ENCODE measurements at regions not wholly inside any gene's neighbourhood (a gene's known extent, or its start where the extent isn't known, plus 50 kb on each side); places are given as distances from the start of the nearest gene placed in this dataset.
"Not testable (repeated sequence)": the region's sequence is repeated elsewhere in the genome, so short reads cannot be mapped to it uniquely, and the experiment has no call there.

GRCh38 chr2:75844651-75845050 is 133.9 kb upstream of the GCFC2 start:
- ChIA-PET CTCF (no interaction called here), POLR2A (no interaction called here)
- TF ChIP-seq FOXK2 (IDR thresholded peaks at IDR 0.05) (no peak), ZNF384 (IDR thresholded peaks at IDR 0.05) (no peak), SUZ12 (IDR thresholded peaks at IDR 0.05) (no peak)
- DNase-seq (ENCODE audit: extremely low spot score) = no peak

GRCh38 chr2:75834588-75834987 is 123.9 kb upstream of the GCFC2 start:
- DNase-seq (ENCODE audit: extremely low spot score); POLR2A ChIA-PET: not testable (repeated sequence)
- CTCF ChIA-PET = interaction anchor here (0.6 kb wide), 1 partner anchor 13 kb away, joined by 3 read pairs; no protein-coding TSS in a partner anchor

- ChIA-PET POLR2A (no interaction called here), CTCF (no interaction called here)
- no peak for TF ChIP-seq NFRKB (IDR thresholded peaks at IDR 0.05)
- no peak for TF ChIP-seq FOXA1 (IDR thresholded peaks at IDR 0.05)
- TF ChIP-seq SUZ12 (IDR thresholded peaks at IDR 0.05) = no peak
- TF ChIP-seq CTBP1 (IDR thresholded peaks at IDR 0.05; ENCODE audit: borderline replicate concordance) = no peak
- TF ChIP-seq FOXM1 (IDR thresholded peaks at IDR 0.05; ENCODE audit: borderline replicate concordance) = no peak
- TF ChIP-seq ELF4 (IDR thresholded peaks at IDR 0.05) = no peak
- no peak for TF ChIP-seq HDGF (IDR thresholded peaks at IDR 0.05; ENCODE audit: borderline replicate concordance)
- no peak for TF ChIP-seq ZNF384 (IDR thresholded peaks at IDR 0.05)
- TF ChIP-seq L3MBTL2 (conservative IDR thresholded peaks at IDR 0.05) = no peak
- no peak for TF ChIP-seq BHLHE40 (IDR thresholded peaks at IDR 0.05; ENCODE audit: borderline replicate concordance)
- no peak for DNase-seq (ENCODE audit: extremely low spot score)
Observed at GRCh38 chr2:75833386-75833785, 122.7 kb upstream of the GCFC2 start.

GRCh38 chr2:75828826-75829225 is 118.1 kb upstream of the GCFC2 start:
- DNase-seq (ENCODE audit: extremely low spot score) = no peak
- no peak for TF ChIP-seq FOXA1 (IDR thresholded peaks at IDR 0.05)
- TF ChIP-seq L3MBTL2 (conservative IDR thresholded peaks at IDR 0.05) = no peak
- TF ChIP-seq SP1 (IDR thresholded peaks at IDR 0.05) = no peak
- TF ChIP-seq PKNOX1 (IDR thresholded peaks at IDR 0.05) = no peak
- no peak for TF ChIP-seq CTBP1 (IDR thresholded peaks at IDR 0.05; ENCODE audit: borderline replicate concordance)
- TF ChIP-seq NFRKB (IDR thresholded peaks at IDR 0.05) = no peak
- TF ChIP-seq ELF4 (IDR thresholded peaks at IDR 0.05) = no peak
- ChIA-PET CTCF (no interaction called here), POLR2A (no interaction called here)

- DNase-seq (ENCODE audit: extremely low spot score); POLR2A ChIA-PET; CTCF ChIA-PET: not testable (repeated sequence)
Observed at GRCh38 chr2:75823515-75823914, 112.8 kb upstream of the GCFC2 start.

- TF ChIP-seq HDGF (IDR thresholded peaks at IDR 0.05; ENCODE audit: borderline replicate concordance) (no peak), FOXA1 (IDR thresholded peaks at IDR 0.05) (no peak), SP1 (IDR thresholded peaks at IDR 0.05) (no peak), ELF4 (IDR thresholded peaks at IDR 0.05) (no peak), NFRKB (IDR thresholded peaks at IDR 0.05) (no peak), LEF1 (IDR thresholded peaks at IDR 0.05; ENCODE audit: borderline replicate concordance) (no peak), PKNOX1 (IDR thresholded peaks at IDR 0.05) (no peak), BHLHE40 (IDR thresholded peaks at IDR 0.05; ENCODE audit: borderline replicate concordance) (no peak), ZNF384 (IDR thresholded peaks at IDR 0.05) (no peak), L3MBTL2 (conservative IDR thresholded peaks at IDR 0.05) (no peak), FOXM1 (IDR thresholded peaks at IDR 0.05; ENCODE audit: borderline replicate concordance) (no peak), SUZ12 (IDR thresholded peaks at IDR 0.05) (no peak), FOXK2 (IDR thresholded peaks at IDR 0.05) (no peak)
- POLR2A ChIA-PET = no interaction called here
- no peak for DNase-seq (ENCODE audit: extremely low spot score)
- CTCF ChIA-PET = no interaction called here
Observed at GRCh38 chr2:75822336-75822735, 111.6 kb upstream of the GCFC2 start.

- TF ChIP-seq FOXK2 (IDR thresholded peaks at IDR 0.05) (no peak), LEF1 (IDR thresholded peaks at IDR 0.05; ENCODE audit: borderline replicate concordance) (no peak), FOXA1 (IDR thresholded peaks at IDR 0.05) (no peak)
- DNase-seq (ENCODE audit: extremely low spot score) = no peak
- POLR2A ChIA-PET = no interaction called here
- CTCF ChIA-PET = interaction anchor here (0.6 kb wide), 1 partner anchor 286 kb away, joined by 3 read pairs; no protein-coding TSS in a partner anchor
Observed at GRCh38 chr2:75820693-75821092, 110.0 kb upstream of the GCFC2 start.

GRCh38 chr2:75810611-75811330 is 100.1 kb upstream of the GCFC2 start:
- ChIA-PET POLR2A (no interaction called here), CTCF (no interaction called here)
- TF ChIP-seq SUZ12 (IDR thresholded peaks at IDR 0.05) (no peak), ARNT (IDR thresholded peaks at IDR 0.05) (no peak), FOXA1 (IDR thresholded peaks at IDR 0.05) (no peak), LEF1 (IDR thresholded peaks at IDR 0.05; ENCODE audit: borderline replicate concordance) (no peak), CTBP1 (IDR thresholded peaks at IDR 0.05; ENCODE audit: borderline replicate concordance) (no peak)
- no peak for DNase-seq (ENCODE audit: extremely low spot score)
